HG03280 (cell line): ENCODE measurements at regions not wholly inside any gene's neighbourhood (a gene's known extent, or its start where the extent isn't known, plus 50 kb on each side); places are given as distances from the start of the nearest gene placed in this dataset.
"Not testable (repeated sequence)": the region's sequence is repeated elsewhere in the genome, so short reads cannot be mapped to it uniquely, and the experiment has no call there.

Experiments used
- ATAC-seq: cut with Tn5 transposase; IDR thresholded peaks from one replicate; pipeline ENCODE4 v1.9.1; 2021; ENCODE audit warnings: mild to moderate bottlenecking, moderate library complexity; ENCODE audit not compliant: unreplicated experiment

- ATAC-seq: no peak
Measured at GRCh38 chr5:18652404-18653215, 1018.4 kb downstream of the TAF11L14 start.

GRCh38 chr5:18653216-18653752 lies 1019.0 kb downstream of the TAF11L14 start:
- peak; percentile 77 for ATAC-seq

- ATAC-seq: no peak
Measured at GRCh38 chr5:18660511-18660910, 1026.3 kb downstream of the TAF11L14 start.

- ATAC-seq: no peak
Measured at GRCh38 chr5:18662231-18662630, 1028.0 kb downstream of the TAF11L14 start.

- ATAC-seq: not testable (repeated sequence)
Measured at GRCh38 chr5:18674212-18674611, 1040.0 kb downstream of the TAF11L14 start.

- ATAC-seq: no peak
Measured at GRCh38 chr5:18675041-18675440, 1040.8 kb downstream of the TAF11L14 start.

- no peak for ATAC-seq
Measured at GRCh38 chr5:18686253-18686652, 1052.0 kb downstream of the TAF11L14 start.

- no peak for ATAC-seq
Measured at GRCh38 chr5:18687429-18687828, 1053.2 kb downstream of the TAF11L14 start.

- no peak for ATAC-seq
Measured at GRCh38 chr5:18699681-18700080, 1065.4 kb downstream of the TAF11L14 start.

- ATAC-seq: no peak
Measured at GRCh38 chr5:18702821-18703220, 1068.6 kb downstream of the TAF11L14 start.

GRCh38 chr5:18712936-18713485 lies 1078.8 kb downstream of the TAF11L14 start:
- ATAC-seq: no peak

GRCh38 chr5:18720002-18720401 lies 1085.7 kb downstream of the TAF11L14 start:
- ATAC-seq: no peak

- ATAC-seq: no peak
Measured at GRCh38 chr5:18732556-18733479, 1098.6 kb downstream of the TAF11L14 start.

- no peak for ATAC-seq
Measured at GRCh38 chr5:18736051-18736398, 1101.8 kb downstream of the TAF11L14 start.

- ATAC-seq: not testable (repeated sequence)
Measured at GRCh38 chr5:18736736-18737135, 1102.5 kb downstream of the TAF11L14 start.

- ATAC-seq: no peak
Measured at GRCh38 chr5:18740301-18740700, 1106.0 kb downstream of the TAF11L14 start.

- no peak for ATAC-seq
Measured at GRCh38 chr5:18742830-18743229, 1108.6 kb downstream of the TAF11L14 start.

GRCh38 chr5:18744441-18744840 lies 1110.2 kb downstream of the TAF11L14 start:
- no peak for ATAC-seq

- ATAC-seq: peak; percentile 32
Measured at GRCh38 chr5:18745042-18745987, 1111.1 kb downstream of the TAF11L14 start.

GRCh38 chr5:18745988-18746615 lies 1111.8 kb downstream of the TAF11L14 start:
- peak; percentile 77 for ATAC-seq
